ENCODE measurements at regions not wholly inside any gene's neighbourhood (a gene's known extent, or its start where the extent isn't known, plus 50 kb on each side); places are given as distances from the start of the nearest gene placed in this dataset.
A peak's percentile ranks its signal among the peaks of the same experiment; 100 is the strongest.

DNA sequence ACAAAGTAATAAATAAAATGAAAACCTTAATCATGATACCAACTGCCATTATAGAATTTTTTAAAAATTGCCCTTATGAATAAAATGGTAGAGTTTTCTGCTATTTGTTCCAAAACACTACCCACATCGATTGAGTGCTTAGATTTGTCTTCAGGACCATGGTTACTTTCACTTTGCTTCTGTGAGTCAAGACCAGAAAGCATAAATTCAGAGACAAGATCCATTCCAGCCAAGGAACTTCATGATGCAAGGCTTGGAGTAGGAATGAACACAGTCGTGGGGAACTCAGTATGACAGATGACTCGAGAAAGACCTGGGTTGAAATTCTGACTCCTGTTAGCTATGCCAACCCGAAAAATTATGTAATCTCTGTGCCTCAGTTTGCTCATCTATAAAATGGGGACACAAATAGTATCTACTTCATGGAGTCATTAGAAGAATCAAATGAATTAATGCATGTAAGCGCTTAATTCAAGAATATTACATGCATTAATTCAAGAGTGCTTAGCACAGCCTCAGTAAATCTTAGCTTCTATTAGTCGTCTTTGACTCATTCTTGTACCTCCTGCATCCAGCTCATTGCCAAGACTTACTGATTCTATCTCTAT, 72.5 kb upstream of the MYLIP start:
- H3K4me3 ChIP-seq (ENCODE audit: low read length), result no peak overlapping the region
- H3K36me3 ChIP-seq (ENCODE audit: control insufficient read depth, insufficient read depth, low read length, severe bottlenecking), result no peaks in the 10 kb centered on the region
- no peak overlapping the region for H3K9ac ChIP-seq (ENCODE audit: low read length)
- H3K4me1 ChIP-seq (ENCODE audit: control insufficient read depth, insufficient read depth, low read length), result peaks cover 7% of the 10 kb centered on the region
- no peak for DNase-seq (ENCODE audit: low read depth)
- H3K27me3 ChIP-seq (replicated peaks; ENCODE audit: control insufficient read depth, insufficient read depth, low read length), result no peaks in the 10 kb centered on the region
- H3K9me3 ChIP-seq (ENCODE audit: control insufficient read depth, low read length), result no peaks in the 10 kb centered on the region

DNA sequence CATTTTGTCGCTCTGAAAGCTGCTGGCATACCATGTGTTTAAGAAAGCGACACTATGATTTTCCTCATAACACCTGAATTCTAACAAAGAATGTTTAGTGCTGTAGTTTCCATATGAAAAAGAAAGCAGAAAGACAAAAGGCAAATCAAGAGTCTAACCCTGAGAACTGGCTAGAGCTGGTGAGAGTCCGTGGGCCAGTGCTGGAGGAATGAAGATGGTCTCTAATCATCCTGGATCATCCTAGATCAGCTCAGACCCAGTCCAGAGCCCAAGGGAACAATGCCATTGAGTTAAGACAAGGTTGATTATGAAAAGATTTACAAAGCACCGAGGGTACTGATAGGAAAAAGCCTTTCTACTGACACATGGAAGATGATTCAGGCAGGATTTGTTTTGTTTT, 73.0 kb upstream of the MYLIP start:
- H3K36me3 ChIP-seq (ENCODE audit: control insufficient read depth, insufficient read depth, low read length, severe bottlenecking), result no peaks in the 10 kb centered on the region
- H3K27me3 ChIP-seq (replicated peaks; ENCODE audit: control insufficient read depth, insufficient read depth, low read length), result no peaks in the 10 kb centered on the region
- H3K4me3 ChIP-seq (ENCODE audit: low read length), result no peak overlapping the region
- no peak overlapping the region for H3K9ac ChIP-seq (ENCODE audit: low read length)
- H3K4me1 ChIP-seq (ENCODE audit: control insufficient read depth, insufficient read depth, low read length), result peaks cover 7% of the 10 kb centered on the region
- H3K9me3 ChIP-seq (ENCODE audit: control insufficient read depth, low read length), result no peaks in the 10 kb centered on the region
- DNase-seq (ENCODE audit: low read depth), result no peak

DNA sequence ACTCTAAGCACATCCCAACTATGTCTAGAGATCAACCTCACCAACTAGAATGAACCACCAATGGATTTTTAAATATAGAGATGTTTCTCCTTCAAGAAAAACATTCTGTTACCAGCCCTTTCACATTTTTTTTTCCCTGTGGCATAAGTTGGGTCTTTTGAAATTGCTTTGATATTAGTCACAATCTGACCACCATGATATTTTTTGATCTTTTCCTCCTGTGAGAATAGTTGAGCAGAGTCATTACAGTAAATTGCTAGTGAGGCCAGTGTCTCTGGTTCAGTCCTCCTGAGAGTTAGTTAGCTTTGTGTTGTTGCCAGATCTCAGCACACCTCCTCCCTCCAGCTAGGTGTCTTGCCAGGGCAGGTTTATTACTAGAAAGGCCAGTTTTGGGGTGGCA, 79.7 kb upstream of the MYLIP start:
- Histone ChIP-seq H3K4me3 (ENCODE audit: low read length) (no peak overlapping the region), H3K9me3 (ENCODE audit: control insufficient read depth, low read length) (no peaks in the 10 kb centered on the region), H3K36me3 (ENCODE audit: control insufficient read depth, insufficient read depth, low read length, severe bottlenecking) (no peaks in the 10 kb centered on the region), H3K27me3 (replicated peaks; ENCODE audit: control insufficient read depth, insufficient read depth, low read length) (peaks cover 6% of the 10 kb centered on the region), H3K9ac (ENCODE audit: low read length) (no peak overlapping the region), H3K4me1 (ENCODE audit: control insufficient read depth, insufficient read depth, low read length) (peaks cover 16% of the 10 kb centered on the region)
- peak; percentile 7 for DNase-seq (ENCODE audit: low read depth)

DNA sequence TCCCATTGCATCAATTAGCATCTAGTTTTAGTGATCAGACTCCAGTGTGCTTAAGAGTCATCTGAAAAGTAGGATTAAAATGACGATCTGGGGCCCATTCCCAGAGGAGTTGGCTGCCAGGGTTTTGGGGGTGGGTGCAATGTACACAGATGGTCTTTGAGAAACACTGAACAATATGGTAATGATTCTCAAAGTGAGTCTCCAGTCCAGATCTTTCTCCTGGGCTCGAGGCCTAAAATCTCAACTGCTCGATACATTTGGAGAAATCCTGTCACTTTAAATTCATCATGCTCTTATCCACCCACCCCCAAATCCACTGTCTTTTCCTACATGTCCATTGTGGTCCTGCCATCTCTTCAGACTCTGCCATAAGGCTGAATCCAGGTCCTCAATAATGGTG, 80.7 kb upstream of the MYLIP start:
- no peaks in the 10 kb centered on the region for H3K36me3 ChIP-seq (ENCODE audit: control insufficient read depth, insufficient read depth, low read length, severe bottlenecking)
- peaks cover 23% of the 10 kb centered on the region for H3K4me1 ChIP-seq (ENCODE audit: control insufficient read depth, insufficient read depth, low read length)
- peaks cover 6% of the 10 kb centered on the region for H3K27me3 ChIP-seq (replicated peaks; ENCODE audit: control insufficient read depth, insufficient read depth, low read length)
- H3K9me3 ChIP-seq (ENCODE audit: control insufficient read depth, low read length), result no peaks in the 10 kb centered on the region
- DNase-seq (ENCODE audit: low read depth), result no peak
- H3K4me3 ChIP-seq (ENCODE audit: low read length), result no peak overlapping the region
- no peak overlapping the region for H3K9ac ChIP-seq (ENCODE audit: low read length)

DNA sequence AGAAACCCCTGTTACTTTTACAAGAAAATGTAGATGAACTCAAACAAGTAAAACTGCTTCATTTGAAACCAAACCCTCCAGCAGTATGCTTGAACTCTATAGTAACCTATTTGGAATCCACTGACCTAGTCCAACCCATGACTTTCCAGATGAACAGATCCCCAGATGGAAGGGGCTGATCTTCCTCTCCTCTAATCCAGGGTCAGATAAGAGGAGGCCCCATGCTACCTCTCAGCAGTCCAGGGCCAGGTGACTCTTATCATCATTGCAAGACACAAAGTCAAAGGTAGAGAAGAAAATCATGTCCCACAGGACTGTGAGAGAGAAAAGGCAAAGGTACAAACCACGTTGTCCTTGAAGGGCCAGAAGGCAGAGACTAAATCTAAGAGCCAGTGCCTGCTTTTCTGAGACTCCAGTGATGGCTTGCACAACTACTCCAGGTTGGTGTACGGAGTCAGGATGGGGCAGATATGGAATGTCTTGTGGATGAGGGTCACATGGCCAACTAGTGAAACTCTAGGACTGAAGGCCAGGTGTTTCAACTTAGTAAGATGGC, 81.4 kb upstream of the MYLIP start:
- no peaks in the 10 kb centered on the region for H3K36me3 ChIP-seq (ENCODE audit: control insufficient read depth, insufficient read depth, low read length, severe bottlenecking)
- peaks cover 6% of the 10 kb centered on the region for H3K27me3 ChIP-seq (replicated peaks; ENCODE audit: control insufficient read depth, insufficient read depth, low read length)
- DNase-seq (ENCODE audit: low read depth), result no peak
- H3K9ac ChIP-seq (ENCODE audit: low read length), result no peak overlapping the region
- H3K9me3 ChIP-seq (ENCODE audit: control insufficient read depth, low read length), result no peaks in the 10 kb centered on the region
- peaks cover 29% of the 10 kb centered on the region for H3K4me1 ChIP-seq (ENCODE audit: control insufficient read depth, insufficient read depth, low read length)
- H3K4me3 ChIP-seq (ENCODE audit: low read length), result no peak overlapping the region

DNA sequence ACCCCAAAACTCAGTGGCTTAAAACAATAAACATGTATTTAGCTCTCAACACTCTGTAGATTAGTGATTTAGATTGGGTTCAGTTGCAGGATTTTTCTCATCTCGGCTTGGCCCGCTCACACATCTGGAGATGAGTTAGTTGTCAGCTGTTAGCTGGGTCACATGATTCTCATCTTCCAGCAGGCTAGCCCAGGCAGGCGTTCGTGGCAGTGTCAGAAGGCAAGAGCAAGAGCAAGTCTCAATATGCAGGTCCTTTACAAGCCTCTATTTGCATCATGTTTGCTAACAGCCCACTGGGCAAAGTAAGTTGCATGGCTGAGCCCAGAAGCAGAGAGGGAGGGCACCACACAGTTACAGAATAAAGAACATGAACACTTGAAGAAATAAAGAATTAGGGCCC, 83.6 kb upstream of the MYLIP start:
- no peak overlapping the region for H3K4me3 ChIP-seq (ENCODE audit: low read length)
- no peaks in the 10 kb centered on the region for H3K9me3 ChIP-seq (ENCODE audit: control insufficient read depth, low read length)
- no peak for DNase-seq (ENCODE audit: low read depth)
- no peaks in the 10 kb centered on the region for H3K36me3 ChIP-seq (ENCODE audit: control insufficient read depth, insufficient read depth, low read length, severe bottlenecking)
- H3K9ac ChIP-seq (ENCODE audit: low read length), result no peak overlapping the region
- H3K27me3 ChIP-seq (replicated peaks; ENCODE audit: control insufficient read depth, insufficient read depth, low read length), result peaks cover 6% of the 10 kb centered on the region
- peaks cover 23% of the 10 kb centered on the region for H3K4me1 ChIP-seq (ENCODE audit: control insufficient read depth, insufficient read depth, low read length)

DNA sequence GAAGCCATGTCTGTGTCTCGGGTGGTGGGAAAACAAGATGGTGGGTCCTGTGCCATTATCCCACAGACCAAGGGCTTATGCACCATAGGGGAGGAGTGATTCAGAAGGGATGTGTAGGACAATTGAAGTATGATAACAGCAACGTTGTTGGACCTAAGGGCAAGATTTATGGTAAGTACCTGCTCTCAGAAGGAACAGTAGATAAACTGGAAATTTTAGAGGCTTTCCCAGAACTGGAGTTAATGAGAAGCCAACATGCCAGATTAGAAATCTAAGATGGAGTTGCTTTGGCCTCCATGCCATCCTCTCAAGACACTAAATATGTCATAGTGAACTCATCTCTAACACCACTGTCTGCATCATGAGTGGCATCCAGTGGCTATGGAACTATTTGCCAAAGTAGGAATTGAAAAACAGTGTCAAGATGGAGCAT, 84.7 kb upstream of the MYLIP start:
- no peak for DNase-seq (ENCODE audit: low read depth)
- H3K4me3 ChIP-seq (ENCODE audit: low read length), result no peak overlapping the region
- H3K27me3 ChIP-seq (replicated peaks; ENCODE audit: control insufficient read depth, insufficient read depth, low read length), result peaks cover 6% of the 10 kb centered on the region
- H3K9ac ChIP-seq (ENCODE audit: low read length), result no peak overlapping the region
- no peaks in the 10 kb centered on the region for H3K36me3 ChIP-seq (ENCODE audit: control insufficient read depth, insufficient read depth, low read length, severe bottlenecking)
- H3K4me1 ChIP-seq (ENCODE audit: control insufficient read depth, insufficient read depth, low read length), result peaks cover 20% of the 10 kb centered on the region
- no peaks in the 10 kb centered on the region for H3K9me3 ChIP-seq (ENCODE audit: control insufficient read depth, low read length)

DNA sequence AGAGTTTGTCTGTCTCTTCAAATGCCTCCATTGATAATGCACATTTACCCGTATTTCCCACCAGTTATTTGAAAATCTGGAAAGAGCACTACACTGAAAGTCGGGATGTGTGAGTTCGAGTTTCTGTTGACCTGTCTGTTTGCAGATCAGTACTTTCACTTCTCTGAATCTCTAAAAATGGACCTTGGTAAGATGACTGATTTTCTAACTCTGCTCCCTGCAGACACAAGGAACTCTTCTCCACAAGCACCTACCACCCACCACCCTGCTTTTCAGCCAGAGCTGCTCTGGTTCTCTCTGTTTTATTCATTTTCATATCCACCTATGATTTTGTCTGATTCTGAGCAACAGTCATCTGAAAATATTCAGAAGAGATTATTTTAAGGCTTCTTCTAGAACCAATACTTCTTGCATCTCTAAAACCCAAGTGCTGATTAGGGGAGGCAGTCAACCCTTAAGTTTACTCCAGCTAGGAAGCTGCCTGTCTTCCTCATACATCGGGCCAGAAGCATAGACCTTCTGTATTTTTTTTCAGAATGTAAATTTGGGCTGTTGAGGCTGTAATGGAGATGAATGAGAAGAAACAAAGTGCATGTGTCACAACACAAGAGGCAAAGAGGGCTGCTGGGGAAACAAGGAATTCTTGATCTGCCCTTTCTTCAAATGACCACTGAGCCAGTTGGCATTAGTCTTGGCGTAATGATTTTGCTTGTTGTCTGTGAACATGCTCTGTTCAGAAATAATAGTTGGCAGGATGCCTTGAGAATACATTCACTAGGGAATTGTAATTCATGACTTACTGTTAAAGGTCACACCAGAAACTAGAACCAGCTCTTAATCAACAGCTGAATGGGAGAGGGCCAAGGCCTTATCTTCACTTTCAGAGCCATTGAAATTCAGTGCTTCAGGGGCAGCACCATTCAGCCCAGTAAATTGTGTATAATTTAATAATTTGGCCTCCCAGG, 85.4 kb upstream of the MYLIP start:
- peaks cover 9% of the 10 kb centered on the region for H3K27me3 ChIP-seq (replicated peaks; ENCODE audit: control insufficient read depth, insufficient read depth, low read length)
- no peak overlapping the region for H3K4me3 ChIP-seq (ENCODE audit: low read length)
- H3K9me3 ChIP-seq (ENCODE audit: control insufficient read depth, low read length), result no peaks in the 10 kb centered on the region
- no peaks in the 10 kb centered on the region for H3K36me3 ChIP-seq (ENCODE audit: control insufficient read depth, insufficient read depth, low read length, severe bottlenecking)
- DNase-seq (ENCODE audit: low read depth), result no peak
- H3K9ac ChIP-seq (ENCODE audit: low read length), result peak overlapping the region; percentile 72
- peaks cover 16% of the 10 kb centered on the region for H3K4me1 ChIP-seq (ENCODE audit: control insufficient read depth, insufficient read depth, low read length)

DNA sequence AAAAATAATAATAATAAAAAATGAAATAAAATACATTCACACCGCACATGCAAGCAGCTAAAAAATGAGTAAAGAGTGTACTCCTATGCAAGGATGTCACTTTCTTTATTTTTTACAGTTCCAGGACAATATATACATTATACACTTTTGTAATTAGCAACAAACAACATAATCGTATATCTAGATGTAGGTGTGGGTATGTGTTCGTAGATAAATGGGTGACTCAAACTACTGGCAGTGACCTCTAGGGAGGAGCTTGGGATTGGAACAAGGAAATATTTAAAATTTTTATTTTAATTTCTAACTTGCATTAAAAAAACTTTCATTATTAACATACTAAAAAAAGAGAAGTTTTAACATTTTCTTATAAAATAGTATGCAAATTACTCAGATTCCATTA, 86.1 kb upstream of the MYLIP start:
- Histone ChIP-seq H3K9ac (ENCODE audit: low read length) (no peak overlapping the region), H3K4me1 (ENCODE audit: control insufficient read depth, insufficient read depth, low read length) (peaks cover 16% of the 10 kb centered on the region), H3K27me3 (replicated peaks; ENCODE audit: control insufficient read depth, insufficient read depth, low read length) (peaks cover 12% of the 10 kb centered on the region), H3K36me3 (ENCODE audit: control insufficient read depth, insufficient read depth, low read length, severe bottlenecking) (no peaks in the 10 kb centered on the region), H3K4me3 (ENCODE audit: low read length) (no peak overlapping the region), H3K9me3 (ENCODE audit: control insufficient read depth, low read length) (no peaks in the 10 kb centered on the region)
- DNase-seq (ENCODE audit: low read depth), result no peak

DNA sequence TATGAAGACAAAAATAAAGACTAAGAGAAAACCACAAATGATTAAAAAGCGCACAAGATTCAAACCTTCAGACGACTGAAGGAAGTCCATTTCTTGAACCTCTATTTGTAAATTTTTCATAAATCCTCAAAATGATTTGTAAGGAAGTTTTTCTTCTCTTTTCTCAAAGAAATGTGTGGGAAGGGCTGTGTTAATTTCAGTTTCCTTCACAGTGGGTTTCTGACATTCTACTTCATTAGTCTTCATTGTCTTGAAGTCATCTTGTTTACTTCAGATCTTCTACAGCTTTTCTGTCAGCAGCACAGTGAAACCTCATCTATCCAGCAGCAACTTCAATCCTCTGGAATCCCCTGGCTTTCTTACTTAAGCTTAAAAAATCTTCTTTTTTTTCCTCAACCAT, 87.6 kb upstream of the MYLIP start:
- DNase-seq (ENCODE audit: low read depth), result no peak
- Histone ChIP-seq H3K4me1 (ENCODE audit: control insufficient read depth, insufficient read depth, low read length) (peaks cover 16% of the 10 kb centered on the region), H3K9me3 (ENCODE audit: control insufficient read depth, low read length) (no peaks in the 10 kb centered on the region), H3K27me3 (replicated peaks; ENCODE audit: control insufficient read depth, insufficient read depth, low read length) (peaks cover 15% of the 10 kb centered on the region), H3K9ac (ENCODE audit: low read length) (no peak overlapping the region), H3K36me3 (ENCODE audit: control insufficient read depth, insufficient read depth, low read length, severe bottlenecking) (no peaks in the 10 kb centered on the region), H3K4me3 (ENCODE audit: low read length) (no peak overlapping the region)

DNA sequence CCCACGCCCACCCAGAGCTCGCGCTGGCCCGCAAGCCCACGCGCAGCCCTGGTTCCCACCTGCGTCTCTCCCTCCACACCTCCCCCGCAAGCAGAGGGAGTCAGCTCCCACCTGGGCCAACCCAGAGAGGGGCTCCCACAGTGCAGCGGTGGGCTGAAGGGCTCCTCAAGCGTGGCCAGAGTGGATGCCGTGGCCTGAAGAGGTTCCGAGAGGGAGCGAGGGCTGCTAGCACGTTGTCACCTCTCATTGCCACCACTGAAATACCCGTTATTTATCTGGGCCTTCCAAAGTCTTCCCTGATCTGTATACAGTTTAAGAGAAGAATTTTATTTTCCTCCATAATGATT, 88.3 kb upstream of the MYLIP start:
- Histone ChIP-seq H3K36me3 (ENCODE audit: control insufficient read depth, insufficient read depth, low read length, severe bottlenecking) (no peaks in the 10 kb centered on the region), H3K4me1 (ENCODE audit: control insufficient read depth, insufficient read depth, low read length) (peaks cover 16% of the 10 kb centered on the region), H3K9me3 (ENCODE audit: control insufficient read depth, low read length) (no peaks in the 10 kb centered on the region), H3K4me3 (ENCODE audit: low read length) (no peak overlapping the region), H3K27me3 (replicated peaks; ENCODE audit: control insufficient read depth, insufficient read depth, low read length) (peaks cover 10% of the 10 kb centered on the region), H3K9ac (ENCODE audit: low read length) (no peak overlapping the region)
- DNase-seq (ENCODE audit: low read depth), result no peak

All from adipocyte (in vitro differentiated cells).